CD4-positive, alpha-beta T cell treated with Interleukin-15 for 4 hours (primary cell): ENCODE measurements at regions not wholly inside any gene's neighbourhood (a gene's known extent, or its start where the extent isn't known, plus 50 kb on each side); places are given as distances from the start of the nearest gene placed in this dataset.

Experiments used
- DNase-seq: peaks from one replicate; pipeline ENCODE4 v3.0.0-alpha.2; 2020; ENCODE audit warnings: low spot score

DNA sequence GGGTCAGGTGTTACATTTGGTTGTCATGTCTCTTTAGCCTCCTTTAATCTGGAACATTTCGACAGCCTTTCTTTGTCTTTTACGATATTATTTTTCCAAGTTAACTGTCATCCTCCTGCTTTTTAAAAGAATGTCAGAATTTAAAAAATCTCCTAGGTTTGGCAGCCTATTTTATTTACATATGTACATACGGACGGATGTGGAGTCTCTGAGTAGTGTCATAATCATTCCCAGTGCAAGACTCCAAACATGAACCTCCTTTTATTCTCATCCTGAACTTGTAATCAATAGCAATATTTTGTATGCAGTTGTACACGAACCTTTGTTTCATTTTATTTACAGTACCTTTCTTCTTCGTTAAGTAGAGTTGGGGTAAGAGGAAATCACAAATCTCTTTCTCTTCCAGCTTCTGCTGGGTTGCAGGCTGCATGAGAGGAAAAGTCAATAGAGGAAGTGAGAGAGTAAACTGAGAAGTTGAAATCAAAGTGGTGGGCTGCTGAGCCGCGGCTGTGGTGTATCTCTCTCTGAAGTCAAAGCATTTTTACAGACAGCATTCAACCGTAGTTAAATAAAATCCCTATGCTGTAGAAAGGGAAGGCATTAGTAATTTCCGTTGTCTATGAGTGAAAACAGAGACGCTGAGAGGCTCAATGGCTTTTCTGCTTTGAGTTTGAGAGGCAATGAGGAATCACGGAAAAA is 53.9 kb upstream of the RPS6KA3 start:
- DNase-seq, result peak; percentile 8

DNA sequence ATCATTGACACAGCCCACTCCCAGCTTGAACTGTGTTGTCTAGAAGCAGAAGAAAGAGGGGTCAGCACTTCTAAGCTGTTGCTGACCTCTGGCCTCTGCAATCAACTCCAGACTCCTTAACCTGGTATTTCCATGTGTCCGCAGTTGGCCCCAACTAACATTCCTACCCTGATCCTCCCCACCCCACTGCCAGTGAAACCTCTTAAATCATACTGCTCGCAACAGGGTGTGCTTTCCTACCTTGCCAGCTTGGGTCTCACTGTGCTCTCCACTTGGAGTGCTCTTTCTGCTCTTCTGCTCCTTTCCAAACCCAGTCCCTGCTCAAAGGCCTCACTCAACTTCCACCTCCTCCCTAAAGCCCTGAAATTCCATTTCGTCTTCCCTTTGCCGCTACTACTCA is 52.3 kb upstream of the RPS6KA3 start:
- no peak for DNase-seq

DNA sequence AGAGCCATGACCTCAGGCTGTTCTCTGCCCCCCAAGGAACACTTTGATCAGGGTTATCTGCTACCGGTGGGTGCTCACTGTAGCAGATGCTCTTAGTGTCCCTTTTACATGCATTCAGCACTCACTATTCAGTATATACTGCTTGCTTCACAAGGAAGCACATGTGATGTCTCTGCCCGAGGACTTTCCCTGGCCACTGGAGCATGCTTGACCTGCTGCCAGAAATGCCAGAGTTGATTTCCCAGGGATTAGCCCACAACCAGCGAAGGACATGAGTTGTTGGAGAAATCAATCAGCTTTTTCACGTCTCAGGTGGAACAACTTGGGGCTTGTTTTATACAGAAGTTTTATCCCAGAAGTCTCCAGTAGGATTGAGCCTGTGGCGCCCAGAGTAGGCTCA is 51.2 kb upstream of the RPS6KA3 start:
- DNase-seq, result no peak
